BLaER1 treated with 17β-estradiol and CSF1 and Interleukin-3, amounts not matched to agents 10 nM and 100 nM (cell line): ENCODE measurements at regions not wholly inside any gene's neighbourhood (a gene's known extent, or its start where the extent isn't known, plus 50 kb on each side); places are given as distances from the start of the nearest gene placed in this dataset.

ENCODE experiments used
- H3K27ac ChIP-seq, 11 experiments: shearing (Covaris generic); formaldehyde crosslinking; 2 replicates each; pipeline ENCODE4 v1.8.1; 2022
- H3K27me3 ChIP-seq, 11 experiments: shearing (Covaris generic); formaldehyde crosslinking; 2 replicates each; pipeline ENCODE4 v1.8.1; 2022
- H3K36me3 ChIP-seq, 11 experiments: shearing (Covaris generic); formaldehyde crosslinking; 2 replicates each; pipeline ENCODE4 v1.8.1; 2022
- H3K4me1 ChIP-seq, 10 experiments: shearing (Covaris generic); formaldehyde crosslinking; 2 replicates each; pipeline ENCODE4 v1.8.1; 2022
- H3K4me2 ChIP-seq, 11 experiments: shearing (Covaris generic); formaldehyde crosslinking; 2 replicates each; pipeline ENCODE4 v1.8.1; 2022
- H3K4me3 ChIP-seq, 10 experiments: shearing (Covaris generic); formaldehyde crosslinking; 2 replicates each; pipeline ENCODE4 v1.8.1; 2022
- H3K9ac ChIP-seq, 11 experiments: shearing (Covaris generic); formaldehyde crosslinking; 2 replicates each; pipeline ENCODE4 v1.8.1; 2022
- H3K9me3 ChIP-seq, 11 experiments: shearing (Covaris generic); formaldehyde crosslinking; replicated peaks in 1 of 11; 2 replicates each; pipeline ENCODE4 v1.8.1; 2022
- H4K20me1 ChIP-seq, 11 experiments: shearing (Covaris generic); formaldehyde crosslinking; 2 replicates each; pipeline ENCODE4 v1.8.1; 2022
- Cebpa-rat ChIP-seq, 11 experiments: shearing (Covaris generic); IDR thresholded peaks; 2 replicates each; pipeline ENCODE4 v1.8.1; 2022

GRCh38 chr13:67971291-67971690 lies 741.2 kb upstream of the PCDH9 start:
- H4K20me1 ChIP-seq = no peaks in the 10 kb centered on the region

GRCh38 chr13:67967031-67967430 lies 736.9 kb upstream of the PCDH9 start:
- TF ChIP-seq Cebpa-rat (IDR thresholded peaks at IDR 0.05) = no peak
- Histone ChIP-seq H3K36me3 (no peaks in the 10 kb centered on the region), H3K4me1 (no peaks in the 10 kb centered on the region), H3K9me3 (no peaks in the 10 kb centered on the region), H3K4me2 (no peak overlapping the region), H3K9ac (no peak overlapping the region), H4K20me1 (no peaks in the 10 kb centered on the region), H3K4me3 (no peak overlapping the region), H3K27me3 (no peaks in the 10 kb centered on the region), H3K27ac (no peak overlapping the region)

More at GRCh38 chr13:67971291-67971690, 741.2 kb upstream of the PCDH9 start:
- Histone ChIP-seq H3K27me3 (no peaks in the 10 kb centered on the region), H3K4me2 (no peak overlapping the region), H3K27ac (no peak overlapping the region), H3K9ac (no peak overlapping the region), H3K36me3 (no peaks in the 10 kb centered on the region), H3K4me1 (no peaks in the 10 kb centered on the region), H3K4me3 (no peak overlapping the region), H3K9me3 (no peaks in the 10 kb centered on the region)
- no peak for TF ChIP-seq Cebpa-rat (IDR thresholded peaks at IDR 0.05)

- TF ChIP-seq Cebpa-rat (IDR thresholded peaks at IDR 0.05) = no peak
Measured at GRCh38 chr13:67966065-67966464, 735.9 kb upstream of the PCDH9 start.

GRCh38 chr13:67964986-67965385 lies 734.9 kb upstream of the PCDH9 start:
- H3K4me2 ChIP-seq = no peak overlapping the region
- no peak overlapping the region for H3K27ac ChIP-seq
- H3K4me3 ChIP-seq = no peak overlapping the region
- no peaks in the 10 kb centered on the region for H3K36me3 ChIP-seq
- no peaks in the 10 kb centered on the region for H3K27me3 ChIP-seq
- no peaks in the 10 kb centered on the region for H4K20me1 ChIP-seq
- no peak for TF ChIP-seq Cebpa-rat (IDR thresholded peaks at IDR 0.05)
- no peak overlapping the region for H3K9ac ChIP-seq
- H3K9me3 ChIP-seq = no peaks in the 10 kb centered on the region
- no peaks in the 10 kb centered on the region for H3K4me1 ChIP-seq

More at GRCh38 chr13:67966065-67966464, 735.9 kb upstream of the PCDH9 start:
- Histone ChIP-seq H3K4me3 (no peak overlapping the region), H4K20me1 (no peaks in the 10 kb centered on the region), H3K9ac (no peak overlapping the region), H3K36me3 (no peaks in the 10 kb centered on the region), H3K9me3 (no peaks in the 10 kb centered on the region), H3K27ac (no peak overlapping the region), H3K27me3 (no peaks in the 10 kb centered on the region), H3K4me2 (no peak overlapping the region), H3K4me1 (no peaks in the 10 kb centered on the region)

GRCh38 chr13:67964091-67964490 lies 734.0 kb upstream of the PCDH9 start:
- no peaks in the 10 kb centered on the region for H3K4me1 ChIP-seq

GRCh38 chr13:67961331-67961730 lies 731.2 kb upstream of the PCDH9 start:
- Histone ChIP-seq H3K27ac (no peak overlapping the region), H3K4me1 (no peaks in the 10 kb centered on the region), H3K27me3 (no peaks in the 10 kb centered on the region), H3K4me3 (no peak overlapping the region), H3K9me3 (no peaks in the 10 kb centered on the region), H3K9ac (no peak overlapping the region), H3K36me3 (no peaks in the 10 kb centered on the region), H4K20me1 (no peaks in the 10 kb centered on the region), H3K4me2 (no peak overlapping the region)
- TF ChIP-seq Cebpa-rat (IDR thresholded peaks at IDR 0.05) = no peak

More at GRCh38 chr13:67964091-67964490, 734.0 kb upstream of the PCDH9 start:
- Histone ChIP-seq H3K27ac (no peak overlapping the region), H3K36me3 (no peaks in the 10 kb centered on the region), H3K9me3 (no peaks in the 10 kb centered on the region), H3K27me3 (no peaks in the 10 kb centered on the region), H3K9ac (no peak overlapping the region), H3K4me3 (no peak overlapping the region), H3K4me2 (no peak overlapping the region), H4K20me1 (no peaks in the 10 kb centered on the region)
- TF ChIP-seq Cebpa-rat (IDR thresholded peaks at IDR 0.05) = no peak

- Histone ChIP-seq H3K27me3 (no peaks in the 10 kb centered on the region), H3K4me2 (no peak overlapping the region), H4K20me1 (no peaks in the 10 kb centered on the region), H3K4me3 (no peak overlapping the region), H3K27ac (no peak overlapping the region), H3K36me3 (no peaks in the 10 kb centered on the region), H3K9ac (no peak overlapping the region), H3K4me1 (no peaks in the 10 kb centered on the region), H3K9me3 (no peaks in the 10 kb centered on the region)
- TF ChIP-seq Cebpa-rat (IDR thresholded peaks at IDR 0.05) = no peak
Measured at GRCh38 chr13:67951431-67951830, 721.3 kb upstream of the PCDH9 start.

- Histone ChIP-seq H3K27me3 (no peaks in the 10 kb centered on the region), H3K4me3 (no peak overlapping the region), H3K4me1 (no peaks in the 10 kb centered on the region), H3K9ac (no peak overlapping the region), H4K20me1 (no peaks in the 10 kb centered on the region), H3K36me3 (no peaks in the 10 kb centered on the region), H3K9me3 (no peaks in the 10 kb centered on the region), H3K27ac (no peak overlapping the region), H3K4me2 (no peak overlapping the region)
- peak in 2 of 11 experiments; percentile 60 to 68; a peak in 3 of 22 replicates for TF ChIP-seq Cebpa-rat (IDR thresholded peaks at IDR 0.05)
Measured at GRCh38 chr13:67950603-67951002, 720.5 kb upstream of the PCDH9 start.

GRCh38 chr13:67946131-67946530 lies 716.0 kb upstream of the PCDH9 start:
- H3K9ac ChIP-seq = no peak overlapping the region
- H3K36me3 ChIP-seq = no peaks in the 10 kb centered on the region
- H3K4me3 ChIP-seq = no peak overlapping the region
- TF ChIP-seq Cebpa-rat (IDR thresholded peaks at IDR 0.05) = no peak
- H3K27me3 ChIP-seq = no peaks in the 10 kb centered on the region
- H3K4me1 ChIP-seq = no peaks in the 10 kb centered on the region
- H3K27ac ChIP-seq = no peak overlapping the region
- no peaks in the 10 kb centered on the region for H3K9me3 ChIP-seq
- no peak overlapping the region for H3K4me2 ChIP-seq
- no peaks in the 10 kb centered on the region for H4K20me1 ChIP-seq

GRCh38 chr13:67943116-67943515 lies 713.0 kb upstream of the PCDH9 start:
- H3K27ac ChIP-seq = no peak overlapping the region
- H3K9ac ChIP-seq = no peak overlapping the region
- no peak overlapping the region for H3K4me2 ChIP-seq
- no peaks in the 10 kb centered on the region for H3K9me3 ChIP-seq
- H4K20me1 ChIP-seq = no peaks in the 10 kb centered on the region
- no peak for TF ChIP-seq Cebpa-rat (IDR thresholded peaks at IDR 0.05)
- H3K36me3 ChIP-seq = no peaks in the 10 kb centered on the region
- no peaks in the 10 kb centered on the region for H3K4me1 ChIP-seq
- no peak overlapping the region for H3K4me3 ChIP-seq
- H3K27me3 ChIP-seq = no peaks in the 10 kb centered on the region

GRCh38 chr13:67935626-67936025 lies 705.5 kb upstream of the PCDH9 start:
- H3K27me3 ChIP-seq = no peaks in the 10 kb centered on the region
- TF ChIP-seq Cebpa-rat (IDR thresholded peaks at IDR 0.05) = no peak
- H3K27ac ChIP-seq = no peak overlapping the region
- no peak overlapping the region for H3K4me2 ChIP-seq
- H4K20me1 ChIP-seq = no peaks in the 10 kb centered on the region
- no peak overlapping the region for H3K9ac ChIP-seq
- H3K4me3 ChIP-seq = no peak overlapping the region
- no peaks in the 10 kb centered on the region for H3K4me1 ChIP-seq
- H3K9me3 ChIP-seq = no peaks in the 10 kb centered on the region
- no peaks in the 10 kb centered on the region for H3K36me3 ChIP-seq
